HG02884 (cell line): ENCODE measurements at regions not wholly inside any gene's neighbourhood (a gene's known extent, or its start where the extent isn't known, plus 50 kb on each side); places are given as distances from the start of the nearest gene placed in this dataset.

Source experiments
- ATAC-seq: cut with Tn5 transposase; IDR thresholded peaks from one replicate; pipeline ENCODE4 v1.9.1; 2021; ENCODE audit warnings: mild to moderate bottlenecking, moderate library complexity; ENCODE audit not compliant: unreplicated experiment

DNA sequence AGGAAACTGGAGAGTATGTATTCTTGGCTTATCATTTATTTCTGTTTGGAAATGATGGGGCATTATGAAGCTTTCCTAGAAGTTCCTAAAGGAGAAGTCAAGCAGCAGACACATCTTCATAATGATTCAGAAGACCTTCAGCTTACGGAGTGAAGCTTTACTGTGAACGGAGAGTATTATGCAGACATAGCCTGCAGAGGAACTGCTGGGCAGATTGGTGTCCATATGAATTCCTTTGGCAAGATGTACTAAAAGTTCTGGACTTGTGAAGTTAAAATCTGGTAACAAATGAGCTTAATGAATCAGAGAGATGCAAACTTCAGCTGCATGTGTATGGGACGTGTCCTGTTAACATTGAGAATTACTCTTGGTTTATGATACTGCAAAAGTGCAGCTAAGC lies 60.1 kb downstream of the NABP1 start:
- no peak for ATAC-seq

DNA sequence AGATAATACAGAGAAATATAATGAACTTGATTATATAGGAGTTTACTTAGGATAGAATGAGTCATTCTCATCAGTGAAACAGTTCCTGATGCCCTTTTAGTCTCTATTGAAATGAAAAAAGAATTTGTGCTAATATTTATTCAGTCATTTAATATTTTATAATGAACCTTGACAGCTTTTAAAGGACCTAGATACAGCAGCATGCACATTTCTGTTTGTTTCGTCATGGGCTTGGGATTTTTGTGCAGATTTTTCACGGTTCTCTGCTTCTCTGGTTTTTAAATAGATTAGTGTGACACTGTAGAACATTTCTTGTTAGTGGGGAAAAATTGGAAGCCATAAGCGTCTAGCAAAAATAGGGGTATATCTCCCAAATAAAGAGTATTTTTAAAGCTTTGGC lies 60.7 kb downstream of the NABP1 start:
- no peak for ATAC-seq

DNA sequence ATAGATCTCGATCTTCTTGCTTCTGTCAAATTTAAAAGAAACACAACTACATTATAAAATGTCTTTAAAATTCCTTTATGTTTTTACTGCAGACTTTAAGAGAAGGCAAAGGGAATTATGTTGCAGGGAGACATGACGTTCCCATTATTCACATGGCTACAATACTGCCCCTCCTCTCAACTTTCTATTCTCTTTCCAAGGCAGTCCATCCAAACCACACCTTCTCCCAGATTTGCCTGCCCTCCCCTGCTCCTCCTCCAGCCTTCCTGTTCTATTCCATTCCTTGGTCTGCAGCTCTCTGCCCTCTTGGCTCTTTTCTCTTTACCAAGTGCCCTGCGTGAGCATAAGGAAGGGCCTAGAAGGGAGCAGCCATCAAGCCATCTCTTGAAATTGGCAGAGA lies 61.3 kb downstream of the NABP1 start:
- ATAC-seq = no peak

DNA sequence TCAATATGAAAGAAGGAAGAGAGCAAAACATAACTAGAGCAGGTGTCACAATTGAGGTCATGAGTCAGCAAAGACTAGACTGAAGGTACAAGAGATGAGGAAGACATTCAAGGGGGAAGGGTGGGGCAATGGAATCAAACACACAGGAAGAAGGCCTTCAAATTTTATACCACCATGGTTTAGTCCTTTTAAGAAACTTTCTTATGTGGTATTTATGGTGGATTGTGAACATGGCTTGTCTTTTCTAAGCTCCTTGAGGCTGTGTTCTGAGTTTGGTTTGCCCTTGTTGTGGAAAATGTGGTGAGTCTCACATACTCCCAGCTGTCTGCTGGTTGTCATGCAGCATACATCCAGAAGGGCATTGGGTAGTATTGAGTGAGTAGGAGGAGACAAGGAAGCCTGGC lies 62.1 kb downstream of the NABP1 start:
- ATAC-seq = peak; percentile 93

DNA sequence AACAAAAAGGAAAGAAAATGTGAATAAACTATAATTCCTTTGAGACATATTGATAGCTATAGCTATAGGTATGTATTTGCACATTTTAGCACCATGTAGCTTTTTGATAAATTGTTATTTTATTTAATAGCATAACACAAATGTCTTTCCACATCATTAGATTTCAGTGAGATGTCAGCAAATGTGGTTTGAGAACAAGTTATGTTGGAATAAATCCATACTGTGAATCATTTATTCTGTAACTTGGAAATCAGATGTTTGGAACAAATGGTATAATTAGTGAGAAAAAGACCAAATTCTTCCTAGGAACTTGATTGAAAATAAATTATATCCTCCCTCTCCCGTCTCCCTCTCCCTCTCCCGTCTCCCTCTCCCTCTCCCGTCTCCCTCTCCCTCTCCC lies 62.8 kb downstream of the NABP1 start:
- no peak for ATAC-seq

DNA sequence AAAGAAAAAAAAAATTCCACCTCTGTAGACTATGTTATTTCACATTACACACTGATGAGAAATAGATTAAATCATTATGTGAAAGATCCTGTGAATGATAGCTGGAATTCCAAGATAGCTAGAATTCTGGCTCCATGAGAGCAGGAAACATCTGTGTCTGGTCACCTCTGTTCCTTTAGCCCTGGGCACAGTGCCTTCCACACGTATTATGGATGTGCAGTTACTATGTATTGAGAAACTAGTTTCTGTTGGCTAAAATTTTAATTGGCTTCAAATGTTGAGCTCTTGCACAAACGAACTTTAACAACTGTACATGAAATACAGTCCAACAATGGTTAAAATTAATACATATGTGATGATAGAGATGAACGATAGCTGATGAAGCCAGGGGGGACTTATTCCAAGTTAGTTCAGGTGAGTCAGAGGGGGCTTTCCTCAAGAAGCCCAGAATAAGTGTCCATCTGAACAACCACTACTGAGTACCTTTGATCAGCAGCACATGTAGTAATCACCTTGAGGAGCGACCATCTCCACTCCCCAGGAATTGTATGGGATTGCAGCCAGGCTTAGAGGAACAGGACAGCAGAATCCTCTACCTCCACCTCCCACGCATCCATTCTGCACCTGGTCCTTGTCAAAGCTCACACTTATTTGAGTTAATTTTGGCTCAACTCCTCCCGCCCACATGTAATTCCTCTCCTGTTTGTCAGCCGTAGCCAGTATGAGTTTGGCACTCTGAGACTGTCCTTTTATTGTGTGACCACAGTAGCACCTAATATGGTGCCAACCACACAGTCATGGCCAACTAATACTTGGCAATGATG lies 68.6 kb downstream of the NABP1 start:
- no peak for ATAC-seq

DNA sequence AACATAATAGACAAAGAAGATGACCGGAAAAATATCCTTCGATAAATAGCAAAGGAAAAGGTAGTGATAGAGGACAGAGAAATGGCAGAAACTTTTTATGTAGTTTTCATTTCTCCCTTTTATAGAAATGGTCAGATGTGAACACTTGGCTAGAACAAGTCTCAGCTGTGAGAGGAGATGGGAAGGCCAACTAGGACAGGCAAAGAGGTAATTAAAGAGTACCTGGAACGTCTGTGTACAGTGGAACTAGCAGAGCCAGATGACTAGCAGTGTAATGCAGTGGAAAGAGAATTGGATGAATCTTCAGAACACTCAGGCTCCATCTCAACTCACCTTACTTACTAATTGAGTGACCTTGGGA lies 69.2 kb downstream of the NABP1 start:
- no peak for ATAC-seq

DNA sequence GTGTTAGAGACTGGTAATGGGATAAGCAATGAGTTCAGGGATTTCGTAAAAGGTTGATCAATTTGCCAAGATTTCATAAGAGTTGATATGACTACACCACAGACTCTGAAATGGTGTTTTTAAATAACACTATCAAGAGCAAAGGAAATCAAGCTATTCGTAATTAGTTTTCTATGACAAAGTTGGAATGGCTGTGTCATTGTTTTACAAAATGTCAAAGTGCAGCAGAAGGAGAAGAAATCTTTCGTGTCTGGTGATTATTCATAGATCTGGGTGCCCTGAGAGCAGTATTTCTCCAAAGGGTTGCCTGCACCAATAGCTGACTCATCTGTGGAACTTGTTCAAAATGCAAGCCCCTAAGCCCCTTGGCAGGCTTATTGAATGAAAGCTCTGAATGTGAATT lies 70.1 kb downstream of the NABP1 start:
- peak; percentile 50 for ATAC-seq

DNA sequence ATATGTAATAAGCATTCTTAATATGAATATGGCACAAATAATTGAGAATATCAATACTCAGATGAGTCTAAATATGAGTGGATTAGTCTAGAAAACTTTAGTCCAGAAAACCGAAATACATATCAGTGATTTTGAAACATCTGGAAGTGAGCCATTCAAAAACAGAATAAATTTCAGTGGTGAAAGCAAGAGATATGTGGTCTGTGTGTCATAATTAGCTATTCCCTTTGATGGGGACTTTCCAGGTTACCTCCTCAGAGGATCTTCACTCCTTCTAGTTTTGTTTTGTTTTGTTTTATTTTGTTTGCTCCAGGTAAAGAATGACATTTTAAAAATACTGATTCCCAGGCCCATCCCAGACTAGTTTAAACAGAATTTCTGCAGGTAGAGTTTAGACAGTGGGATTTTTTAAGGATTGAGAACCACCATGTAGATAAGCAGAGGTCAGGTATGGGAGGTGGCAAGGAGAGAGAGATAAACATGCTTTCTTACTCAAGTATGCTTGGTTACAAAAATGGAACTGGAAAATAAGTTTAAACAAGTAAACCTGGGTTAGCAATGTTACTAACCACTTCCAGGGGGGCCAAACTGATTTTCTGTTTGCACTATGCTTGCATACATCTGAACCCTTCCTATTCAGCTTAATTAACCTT lies 70.7 kb downstream of the NABP1 start:
- peak; percentile 87 for ATAC-seq

DNA sequence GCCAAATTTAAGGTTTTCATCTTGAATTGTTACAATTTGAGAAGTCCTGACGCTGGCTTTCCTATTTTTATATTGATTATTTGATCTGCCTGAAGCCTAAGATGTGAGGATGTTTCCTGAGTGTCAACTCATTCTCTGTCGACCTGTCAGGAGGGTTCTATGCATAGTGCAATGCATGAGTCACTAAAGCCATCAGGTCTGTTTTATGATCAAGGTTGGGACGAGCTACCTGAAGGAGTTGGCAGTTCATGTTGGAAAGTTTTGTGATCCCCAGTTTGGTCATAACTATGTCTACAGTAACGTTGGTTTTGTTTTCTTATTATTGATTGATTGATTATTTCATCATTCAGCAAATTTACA lies 71.2 kb downstream of the NABP1 start:
- ATAC-seq = no peak

DNA sequence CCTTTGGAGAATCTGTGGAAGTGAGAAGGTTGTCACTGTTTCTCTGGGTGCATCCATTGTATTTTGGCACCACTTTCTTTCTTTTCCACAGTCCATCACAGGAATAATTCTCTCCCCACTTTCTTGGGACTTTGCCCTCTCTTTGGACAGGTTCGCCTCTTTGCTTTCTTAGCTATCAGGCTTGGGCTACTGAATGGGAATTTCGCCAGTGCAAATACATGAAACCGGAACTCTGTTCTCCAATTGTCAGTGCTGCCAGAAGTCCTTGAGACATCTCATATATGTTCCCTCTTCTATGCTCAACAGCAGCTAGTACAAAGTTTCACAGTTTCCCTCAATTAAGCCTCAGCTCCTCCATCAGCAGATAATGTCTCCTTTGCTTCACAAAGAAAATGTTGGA lies 76.2 kb downstream of the NABP1 start:
- no peak for ATAC-seq

DNA sequence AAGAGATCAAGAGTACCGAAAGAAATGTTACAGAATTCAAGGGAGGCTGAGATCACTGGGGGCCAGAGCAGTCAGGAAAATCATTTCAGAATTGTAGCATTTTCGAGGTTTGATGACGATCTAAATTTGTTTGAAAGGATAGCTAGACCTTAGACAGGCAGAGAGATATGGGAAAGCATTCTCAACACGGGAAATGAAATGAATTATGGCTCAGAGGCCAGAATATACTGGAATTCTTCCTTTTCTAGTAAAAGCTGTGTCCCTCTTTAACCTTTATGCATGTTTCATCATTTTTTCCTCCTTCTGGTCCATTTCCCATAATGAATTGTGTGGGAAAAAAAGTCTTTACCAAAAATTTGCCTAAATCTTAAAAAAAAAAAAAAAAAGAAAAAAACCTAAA lies 78.8 kb downstream of the NABP1 start:
- no peak for ATAC-seq

DNA sequence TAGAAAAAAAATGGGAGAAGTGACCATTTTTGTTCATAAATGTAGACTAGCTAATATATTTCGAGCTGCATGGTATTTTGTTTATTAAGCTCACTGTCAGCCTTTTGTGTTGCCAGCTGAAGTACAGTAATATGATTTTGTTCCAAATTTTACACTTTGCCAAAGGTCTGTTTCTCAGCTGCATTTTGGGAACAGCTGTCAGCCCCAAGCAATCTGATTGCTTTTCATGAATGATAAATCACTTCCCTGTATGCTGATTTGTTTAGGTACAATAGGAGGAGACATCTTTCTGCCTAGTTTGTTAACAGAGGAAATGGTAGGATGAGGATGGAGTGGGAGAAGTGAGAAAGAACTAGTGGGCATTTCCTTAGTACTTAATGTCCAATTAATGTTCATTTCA lies 79.3 kb downstream of the NABP1 start:
- ATAC-seq = no peak

DNA sequence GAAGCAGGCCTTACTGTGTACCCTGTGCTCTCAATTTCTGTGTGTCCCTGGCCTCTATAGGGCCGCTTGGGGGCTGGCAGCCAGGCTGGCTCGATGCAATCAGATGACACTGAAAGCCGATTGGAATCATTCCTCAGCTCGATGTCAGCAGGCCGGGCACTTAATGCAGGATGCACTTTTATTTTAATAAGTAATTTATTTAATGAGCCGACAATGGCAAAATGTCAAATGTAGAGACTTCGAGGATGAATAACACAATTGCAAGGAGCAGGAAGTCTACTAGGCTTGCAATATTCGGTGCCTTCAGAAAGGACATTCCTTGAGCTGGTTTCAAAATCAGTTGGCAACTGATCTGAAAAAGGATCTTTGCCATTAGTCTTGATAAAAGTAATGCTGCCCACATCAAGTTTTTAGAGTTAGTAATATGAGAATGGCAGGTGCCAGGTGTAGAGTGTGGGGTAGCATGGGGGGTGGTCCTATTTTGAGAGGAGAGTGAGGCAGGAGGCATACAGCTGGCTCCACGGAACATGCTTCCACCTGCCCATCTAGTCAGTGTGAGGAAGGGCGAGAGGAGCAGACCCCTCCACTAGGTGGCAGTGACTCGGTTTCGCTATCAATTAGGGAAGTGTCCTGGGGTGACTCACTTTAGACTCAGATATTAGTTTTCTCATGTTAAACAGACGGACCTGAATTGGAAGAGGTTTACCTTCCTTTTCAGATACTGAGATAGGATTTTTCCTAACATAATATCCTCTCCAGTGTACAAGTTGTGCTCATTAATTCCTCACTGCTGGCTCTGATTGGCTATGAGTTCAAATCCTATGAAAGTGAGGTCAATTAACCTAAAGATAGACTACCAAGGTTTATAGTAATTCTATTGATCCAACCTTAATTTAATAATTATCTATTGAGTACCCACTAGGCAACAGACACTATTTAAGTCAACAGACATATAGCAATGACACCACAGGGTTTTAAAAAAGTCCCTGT lies 80.9 kb downstream of the NABP1 start:
- ATAC-seq = peak; percentile 100

DNA sequence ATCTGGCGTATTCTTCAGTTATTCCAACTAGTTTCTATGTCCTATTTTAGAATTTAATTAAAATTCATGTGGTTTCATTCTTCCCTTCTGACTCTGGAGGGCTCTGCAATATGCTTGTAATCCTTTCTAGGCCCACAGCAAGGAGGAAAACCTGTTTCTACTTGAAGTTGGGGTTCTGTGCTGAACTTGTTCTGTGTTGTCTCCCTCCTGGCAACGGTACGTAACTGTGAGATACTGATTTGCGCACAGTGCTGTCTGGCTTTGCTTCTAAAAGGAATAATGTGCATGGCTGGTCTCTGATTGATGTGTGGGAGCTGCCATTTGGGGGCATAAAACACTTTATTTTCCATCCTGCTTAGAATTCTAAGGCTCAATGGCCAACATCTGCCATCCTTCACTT lies 81.7 kb downstream of the NABP1 start:
- ATAC-seq = no peak

DNA sequence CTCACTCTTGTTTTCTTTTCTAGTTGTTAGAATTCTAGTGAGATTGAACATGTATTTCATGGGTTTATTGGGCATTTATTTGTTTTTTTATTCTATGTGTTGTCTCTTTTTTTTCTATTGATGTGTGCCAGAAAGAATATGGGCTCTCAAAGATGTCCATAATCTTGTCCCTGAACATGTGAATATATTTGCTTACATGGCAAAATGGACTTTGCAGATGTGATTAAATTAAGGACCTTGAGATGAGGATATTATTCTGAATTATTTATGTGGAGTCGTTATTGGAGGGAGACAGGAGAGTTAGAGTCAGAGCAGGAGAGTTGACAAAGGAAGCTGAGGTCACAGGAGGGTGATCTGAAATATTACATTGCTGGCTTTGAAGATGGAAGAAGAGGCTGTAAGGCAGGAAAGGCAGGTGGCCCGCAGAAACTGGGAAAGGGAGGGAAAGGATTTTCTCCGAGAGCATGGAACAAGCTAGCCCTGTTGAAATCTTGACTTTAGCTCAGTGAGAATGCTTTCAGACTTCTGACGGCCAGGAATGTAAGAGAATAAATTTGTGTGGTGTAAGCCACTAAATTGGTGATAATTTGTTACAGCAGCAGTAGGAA lies 82.8 kb downstream of the NABP1 start:
- no peak for ATAC-seq

DNA sequence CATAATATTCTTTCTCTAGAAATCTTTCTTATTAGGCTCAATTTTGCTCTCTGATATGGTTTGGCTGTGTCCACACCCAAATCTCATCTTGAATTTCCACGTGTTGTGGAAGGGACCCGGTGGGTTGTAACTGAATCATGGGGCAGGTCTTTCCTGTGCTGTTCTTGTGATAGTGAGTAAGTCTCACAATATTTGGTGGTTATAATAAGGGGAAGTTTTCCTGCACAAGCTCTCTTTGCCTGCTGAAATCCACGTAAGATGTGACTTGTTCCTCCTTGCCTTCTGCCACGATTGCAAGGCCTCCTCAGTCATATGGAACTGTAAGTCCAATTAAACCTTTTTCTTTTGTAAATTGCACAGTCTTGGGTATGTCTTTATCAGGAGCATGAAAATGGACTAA lies 73.8 kb downstream of the CAVIN2 start:
- ATAC-seq = no peak

DNA sequence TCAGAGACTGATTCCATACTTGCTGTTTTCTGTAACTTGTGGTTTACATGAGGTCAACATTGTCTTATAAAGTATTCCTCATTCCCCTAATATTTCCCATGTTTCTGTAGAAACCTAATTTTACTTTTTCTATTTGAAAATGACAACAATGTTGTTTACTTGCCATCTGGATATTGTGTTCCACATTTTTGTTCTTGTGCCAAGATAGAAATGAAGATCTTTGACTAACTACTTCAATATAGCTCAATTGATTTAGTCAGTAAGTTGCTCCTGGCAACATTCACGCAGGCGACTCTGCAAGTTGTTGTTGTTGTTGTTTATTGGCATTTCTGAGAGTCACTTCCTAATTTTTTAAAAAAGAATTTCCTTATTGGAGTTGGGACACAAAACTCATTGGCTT lies 69.5 kb downstream of the CAVIN2 start:
- no peak for ATAC-seq

DNA sequence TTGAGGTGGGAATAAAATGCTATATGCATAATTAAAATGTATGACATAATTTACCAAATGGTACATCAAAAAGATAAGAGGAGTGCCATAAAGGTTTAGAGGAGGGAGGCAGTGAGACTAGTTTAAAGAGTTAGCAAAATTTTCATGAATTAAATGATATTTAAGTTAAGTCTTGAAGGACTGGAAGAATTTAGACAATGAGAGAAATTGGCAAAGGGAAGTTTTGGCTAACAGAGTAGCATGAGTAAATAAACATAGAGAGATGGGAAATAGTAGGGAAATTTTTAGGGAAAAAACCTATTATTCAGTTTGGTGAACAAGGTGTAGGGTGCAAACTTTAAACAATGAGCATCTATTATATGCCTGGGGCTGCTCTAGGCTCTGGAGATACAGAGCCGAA lies 68.8 kb downstream of the CAVIN2 start:
- ATAC-seq = no peak

DNA sequence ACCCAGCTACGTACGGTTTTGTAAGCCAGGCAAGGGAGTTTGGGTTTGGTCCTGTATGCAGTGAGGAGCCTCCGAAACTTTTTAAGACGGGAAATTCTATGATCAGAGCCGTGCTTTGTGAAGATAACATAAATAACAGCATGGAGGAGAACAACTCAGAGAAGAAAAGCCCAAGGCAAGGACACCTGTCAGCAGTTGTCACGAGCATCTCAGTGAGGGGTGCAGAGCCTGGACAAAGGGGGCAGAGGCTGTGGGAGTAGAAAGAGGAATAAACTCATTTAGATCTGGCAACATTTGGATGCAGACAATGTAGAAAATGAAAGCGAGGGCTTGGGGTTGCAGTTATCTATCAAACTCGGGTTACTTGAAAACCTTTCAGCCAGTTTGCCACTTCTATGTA lies 64.5 kb downstream of the CAVIN2 start:
- no peak for ATAC-seq

DNA sequence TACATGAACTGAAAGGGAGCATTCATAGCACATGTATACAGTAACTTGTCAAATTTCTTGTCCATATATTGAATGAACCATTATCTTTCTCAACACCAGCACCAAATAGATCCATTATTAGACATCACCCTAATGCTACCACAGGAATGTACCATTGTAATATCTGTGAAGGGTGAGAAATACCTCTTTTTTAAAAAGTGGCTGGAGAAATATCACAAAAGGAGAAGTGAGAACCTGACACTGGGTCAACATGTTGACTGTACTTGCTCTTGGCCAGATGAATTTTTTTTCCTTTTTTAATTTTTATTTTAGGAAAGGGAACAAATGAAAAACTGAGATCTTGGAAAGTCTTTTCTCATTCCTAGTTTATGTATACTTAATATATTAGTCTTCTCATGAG lies 63.5 kb downstream of the CAVIN2 start:
- ATAC-seq = peak; percentile 67
